DMS153 treated with DMSO at 0.1 percent for 48 hours (cell line): ENCODE measurements at regions not wholly inside any gene's neighbourhood (a gene's known extent, or its start where the extent isn't known, plus 50 kb on each side); places are given as distances from the start of the nearest gene placed in this dataset.

Experiments
- DNase-seq: peaks from one replicate; lab custom pipeline; 2025; ENCODE audit not compliant: unreplicated experiment; lab: John Stamatoyannopoulos, UW

GRCh38 chr15:47945872-47946650 is 174.7 kb upstream of the SLC24A5 start:
- DNase-seq = no peak

- DNase-seq = no peak
Measured at GRCh38 chr15:47949815-47950214, 171.0 kb upstream of the SLC24A5 start.

- no peak for DNase-seq
Measured at GRCh38 chr15:47950447-47950846, 170.3 kb upstream of the SLC24A5 start.

GRCh38 chr15:47951781-47952180 is 169.0 kb upstream of the SLC24A5 start:
- DNase-seq = no peak

- DNase-seq = no peak
Measured at GRCh38 chr15:47954196-47954595, 166.6 kb upstream of the SLC24A5 start.

GRCh38 chr15:47955021-47955420 is 165.8 kb upstream of the SLC24A5 start:
- no peak for DNase-seq

DNA sequence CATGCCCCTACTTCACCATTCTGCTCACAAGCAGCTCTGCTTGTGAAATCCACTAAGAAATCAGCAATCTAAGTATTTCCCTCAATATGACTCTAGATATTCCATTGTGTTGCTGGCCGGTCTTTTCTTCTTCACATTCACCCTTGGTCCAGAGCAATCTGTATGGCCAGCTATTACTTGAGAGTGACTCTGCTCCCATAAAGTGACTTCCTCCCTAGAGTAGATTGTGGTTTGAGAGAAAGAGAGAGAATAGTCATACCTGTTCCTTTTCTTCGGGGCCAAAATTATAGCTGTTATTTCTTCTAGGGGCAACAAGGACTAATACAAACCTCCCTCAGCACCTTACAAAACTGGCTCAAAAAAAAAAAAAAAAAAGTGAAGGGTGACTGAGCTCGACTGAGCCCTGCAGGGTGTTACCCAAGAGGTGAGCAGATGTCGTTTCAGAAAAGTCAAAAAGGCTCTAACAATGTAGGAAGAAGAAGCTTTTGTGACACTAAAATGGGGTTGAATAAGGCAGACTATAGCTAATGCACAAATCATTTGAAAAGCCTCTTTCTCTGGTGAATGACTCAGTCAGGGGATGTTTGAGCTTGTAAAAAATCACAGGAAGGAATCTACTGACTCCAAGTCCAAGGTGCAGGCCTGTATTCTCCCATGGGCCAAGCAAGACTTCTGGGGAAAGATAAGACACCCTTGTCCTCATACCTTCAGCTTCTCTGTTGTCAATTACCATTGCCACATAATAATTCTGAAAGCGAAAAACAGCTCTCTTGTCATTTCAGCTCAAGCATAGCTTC is 161.0 kb upstream of the SLC24A5 start:
- DNase-seq = no peak

DNA sequence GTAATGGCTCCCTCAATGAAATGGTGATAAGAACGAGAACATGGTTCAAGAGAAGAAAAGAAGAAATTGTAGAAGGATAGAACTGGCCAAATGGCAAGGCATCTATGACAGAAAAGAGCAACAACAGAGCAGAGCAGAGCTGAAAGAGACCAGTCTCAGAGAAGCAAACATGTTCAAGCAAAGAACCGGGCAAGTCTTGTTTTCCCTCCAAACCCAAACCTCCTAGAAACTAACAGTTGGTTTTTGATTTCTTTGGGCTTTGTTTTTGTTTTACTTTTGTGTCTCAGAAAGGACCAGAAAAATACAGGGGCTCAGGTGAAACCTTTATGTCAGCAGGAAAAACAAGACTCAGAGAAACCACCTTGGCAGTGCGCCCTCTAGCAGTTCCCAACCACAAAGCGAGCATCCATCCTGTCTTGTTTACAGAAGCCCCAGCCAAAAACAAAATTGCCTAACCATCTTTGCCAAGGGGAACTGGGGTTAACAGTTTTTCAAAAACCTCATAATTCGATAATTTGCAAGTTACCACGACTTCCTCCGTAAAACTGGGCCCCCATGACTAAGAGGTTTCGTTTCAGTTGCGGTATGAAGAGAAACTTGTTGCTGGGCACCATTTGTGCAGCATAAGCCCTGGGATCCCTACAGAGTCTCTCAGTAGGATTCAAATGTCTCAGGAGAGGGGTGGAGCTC is 159.2 kb upstream of the SLC24A5 start:
- no peak for DNase-seq

DNA sequence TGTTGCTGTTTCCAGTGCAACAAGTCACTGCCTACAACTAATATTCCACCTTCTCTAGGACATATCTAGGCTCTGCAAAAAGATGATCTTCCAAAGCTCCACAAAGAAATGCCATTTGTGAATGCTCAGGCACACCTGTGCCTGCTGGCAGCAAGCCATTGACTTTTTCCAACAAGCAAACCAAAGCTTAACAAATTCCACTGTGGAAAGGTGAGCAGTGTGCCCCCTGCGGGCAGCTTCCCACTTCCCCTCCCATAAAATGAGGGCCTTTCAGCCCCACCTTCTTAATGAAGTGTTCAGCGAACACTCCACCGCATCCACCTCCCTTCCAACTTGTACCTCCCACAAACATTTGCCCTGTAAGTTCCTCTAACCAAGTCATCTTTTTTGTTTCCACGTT is 157.5 kb upstream of the SLC24A5 start:
- no peak for DNase-seq

DNA sequence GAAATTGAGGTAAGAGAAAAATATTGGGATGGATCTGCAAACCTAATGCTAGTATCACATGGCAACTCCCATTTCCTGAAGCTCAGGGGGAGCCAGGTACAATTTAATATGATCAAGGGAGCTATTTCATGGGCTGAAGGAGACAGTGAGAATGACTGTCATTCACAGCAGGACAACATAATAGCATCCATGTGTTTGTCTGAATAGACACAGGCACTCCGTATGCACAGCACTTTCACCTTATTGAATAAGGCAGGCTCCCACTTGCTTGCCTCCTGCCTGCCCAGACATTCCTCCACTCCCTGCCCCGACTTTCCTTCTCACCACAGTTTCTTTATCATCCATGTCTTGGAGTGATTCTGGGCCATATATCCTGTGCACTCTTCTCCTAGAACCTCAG is 156.6 kb upstream of the SLC24A5 start:
- DNase-seq = no peak

DNA sequence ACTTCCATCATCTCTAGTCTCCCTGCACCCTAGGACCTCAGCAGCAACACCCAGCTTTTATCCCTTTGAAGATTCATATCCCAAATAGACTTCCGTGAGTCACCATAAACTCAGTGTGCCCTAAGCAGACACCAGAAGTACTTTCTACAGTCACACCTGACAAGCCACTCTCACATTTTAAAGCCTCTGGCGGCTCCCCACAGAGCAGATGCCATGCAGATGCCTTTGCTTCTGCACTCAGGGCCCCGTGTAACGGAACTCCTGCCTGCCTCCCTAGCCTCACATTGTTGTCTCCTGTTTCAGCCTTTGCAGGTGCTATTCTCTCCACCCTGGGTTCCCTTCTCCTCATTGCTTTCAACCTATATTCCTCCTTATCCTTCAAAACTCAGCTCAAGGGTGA is 155.5 kb upstream of the SLC24A5 start:
- DNase-seq = no peak

- no peak for DNase-seq
Measured at GRCh38 chr15:47968593-47968992, 152.2 kb upstream of the SLC24A5 start.

GRCh38 chr15:47971637-47972036 is 149.2 kb upstream of the SLC24A5 start:
- DNase-seq = no peak

DNA sequence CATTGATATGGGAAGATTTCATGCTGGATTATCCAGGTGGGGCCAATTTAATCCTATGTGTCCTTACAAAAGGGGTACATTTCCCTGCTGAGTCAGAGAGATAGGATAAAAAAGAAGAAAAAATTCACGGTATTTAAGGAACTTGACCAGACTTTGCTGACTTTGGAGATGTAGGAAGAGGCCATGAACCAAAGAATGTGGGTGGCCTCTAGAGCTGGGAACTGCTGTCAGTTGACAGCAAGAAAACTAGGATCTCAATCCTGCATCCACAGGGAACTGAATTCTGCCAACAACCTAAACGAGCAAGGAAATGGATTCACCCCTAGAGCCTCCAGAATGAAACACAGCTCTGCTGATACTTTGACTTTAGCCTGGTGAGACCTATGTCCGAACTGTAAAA is 148.1 kb upstream of the SLC24A5 start:
- DNase-seq = no peak

DNA sequence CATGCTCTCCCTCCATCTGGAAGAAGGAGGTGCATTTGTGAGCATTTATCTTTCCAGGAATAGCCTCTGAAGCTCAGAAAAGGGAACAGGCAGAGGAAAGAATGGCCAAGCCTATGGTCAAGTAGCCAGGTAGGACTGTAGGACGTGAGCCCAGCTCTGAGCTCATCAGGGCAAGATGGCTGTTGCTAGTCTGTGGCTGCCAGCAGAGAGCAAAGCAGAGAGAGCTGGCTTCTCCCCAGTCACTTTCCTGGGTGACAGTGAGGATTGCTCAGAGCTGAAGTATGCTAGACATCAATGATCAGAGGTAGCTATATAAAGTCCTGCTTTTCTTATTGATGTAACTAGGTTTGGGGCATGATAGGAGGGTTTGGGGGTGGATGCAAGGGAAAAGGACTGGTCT is 146.1 kb upstream of the SLC24A5 start:
- DNase-seq = no peak

GRCh38 chr15:47975427-47975826 is 145.4 kb upstream of the SLC24A5 start:
- DNase-seq = no peak

DNA sequence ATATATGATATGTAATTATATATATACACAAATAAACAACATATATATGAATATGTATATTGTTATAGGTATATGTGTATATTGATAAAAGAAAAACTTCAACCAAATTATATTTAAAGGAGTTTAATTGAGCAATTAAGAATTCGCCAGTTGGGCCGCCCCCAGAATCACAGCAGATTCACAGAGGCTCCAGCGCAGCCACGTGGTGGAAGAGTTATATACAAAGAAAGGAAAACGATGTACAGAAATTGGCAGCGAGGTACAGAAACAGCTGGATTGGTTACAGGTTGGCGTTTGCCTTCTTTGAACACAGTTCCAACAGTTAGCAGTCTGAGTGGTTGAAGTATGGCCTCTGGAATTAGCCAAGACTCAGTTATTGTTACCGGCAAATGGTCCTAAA is 137.3 kb upstream of the SLC24A5 start:
- no peak for DNase-seq

DNA sequence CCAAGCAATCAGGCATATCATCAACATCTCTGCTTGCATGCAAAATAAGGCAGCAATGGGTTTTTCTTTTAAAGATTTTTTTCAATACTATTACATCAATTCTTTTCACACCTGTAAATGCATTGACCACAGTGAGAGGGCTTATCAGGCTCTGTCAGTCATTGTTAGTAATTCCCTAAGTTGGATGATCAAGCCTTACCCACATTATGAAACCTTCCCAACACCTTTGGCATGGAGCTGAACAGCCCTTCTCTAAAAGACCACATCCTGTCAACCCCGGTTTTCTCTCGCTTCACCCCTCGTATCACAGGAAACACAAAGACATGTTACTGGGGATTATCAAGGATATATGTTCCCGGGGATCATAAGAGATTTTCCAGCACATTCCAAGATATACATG is 135.2 kb upstream of the SLC24A5 start:
- DNase-seq = no peak

GRCh38 chr15:47987461-47987860 is 133.3 kb upstream of the SLC24A5 start:
- no peak for DNase-seq

GRCh38 chr15:47987908-47988532 is 132.8 kb upstream of the SLC24A5 start:
- DNase-seq = peak; percentile 46

- no peak for DNase-seq
Measured at GRCh38 chr15:47988564-47988963, 132.2 kb upstream of the SLC24A5 start.
